Stimulated activated naive CD4-positive, alpha-beta T cell treated with Interleukin-2 at 50 U/mL for 16 hours (primary cell): ENCODE measurements at regions not wholly inside any gene's neighbourhood (a gene's known extent, or its start where the extent isn't known, plus 50 kb on each side); places are given as distances from the start of the nearest gene placed in this dataset.
"Not testable (repeated sequence)": the region's sequence is repeated elsewhere in the genome, so short reads cannot be mapped to it uniquely, and the experiment has no call there.

Experiments
- DNase-seq: peaks from one replicate; lab custom pipeline; 2025; lab: John Stamatoyannopoulos, UW

- DNase-seq: no peak
Measured at GRCh38 chr7:55303220-55303619, 61.9 kb upstream of the LANCL2 start.

- no peak for DNase-seq
Measured at GRCh38 chr7:55304018-55304762, 60.9 kb upstream of the LANCL2 start.

GRCh38 chr7:55305135-55305534 lies 60.0 kb upstream of the LANCL2 start:
- DNase-seq: no peak

GRCh38 chr7:55306331-55306730 lies 58.8 kb upstream of the LANCL2 start:
- no peak for DNase-seq

- no peak for DNase-seq
Measured at GRCh38 chr7:55307123-55307916, 57.8 kb upstream of the LANCL2 start.

GRCh38 chr7:55308186-55308929 lies 56.8 kb upstream of the LANCL2 start:
- DNase-seq: no peak

GRCh38 chr7:55309040-55309991 lies 55.8 kb upstream of the LANCL2 start:
- DNase-seq: peak; percentile 90

GRCh38 chr7:55310287-55311025 lies 54.7 kb upstream of the LANCL2 start:
- no peak for DNase-seq

GRCh38 chr7:55311892-55312291 lies 53.2 kb upstream of the LANCL2 start:
- not testable (repeated sequence) for DNase-seq

- not testable (repeated sequence) for DNase-seq
Measured at GRCh38 chr7:55313671-55314070, 51.5 kb upstream of the LANCL2 start.

- no peak for DNase-seq
Measured at GRCh38 chr7:55314967-55315366, 50.2 kb upstream of the LANCL2 start.
